H9 (cell line): ENCODE measurements at regions not wholly inside any gene's neighbourhood (a gene's known extent, or its start where the extent isn't known, plus 50 kb on each side); places are given as distances from the start of the nearest gene placed in this dataset.

Source experiments
- DNase-seq: peaks from one replicate; pipeline ENCODE4 v3.0.0-alpha.2; 2017
- H2AFZ ChIP-seq: one replicate; pipeline ENCODE4 v1.6.1; 2013; ENCODE audit warnings: mild to moderate bottlenecking, low read length, control low read depth, moderate library complexity
- H2AK5ac ChIP-seq: 2 replicates; pipeline ENCODE4 v1.6.1; 2013; ENCODE audit warnings: low read length, control low read depth, mixed read lengths; ENCODE audit not compliant: insufficient read length
- H2BK120ac ChIP-seq: one replicate; pipeline ENCODE4 v1.6.1; 2013; ENCODE audit warnings: low read depth, mild to moderate bottlenecking, low read length, control low read depth, inconsistent platforms; ENCODE audit not compliant: poor library complexity, severe bottlenecking
- H2BK12ac ChIP-seq: 2 replicates; pipeline ENCODE4 v1.6.1; 2013; ENCODE audit warnings: low read length, control low read depth, mixed read lengths, low read depth; ENCODE audit not compliant: insufficient read length
- H2BK15ac ChIP-seq: 2 replicates; pipeline ENCODE4 v1.6.1; 2013; ENCODE audit warnings: low read depth, low read length, control low read depth
- H2BK20ac ChIP-seq: one replicate; pipeline ENCODE4 v1.6.1; 2013; ENCODE audit warnings: low read depth, mild to moderate bottlenecking, low read length, control low read depth, inconsistent platforms; ENCODE audit not compliant: poor library complexity, severe bottlenecking
- H2BK5ac ChIP-seq: 2 replicates; pipeline ENCODE4 v1.6.1; 2013; ENCODE audit warnings: low read length, control low read depth, mixed read lengths; ENCODE audit not compliant: insufficient read length
- H3K14ac ChIP-seq: 2 replicates; pipeline ENCODE4 v1.6.1; 2013; ENCODE audit warnings: low read length, control low read depth; ENCODE audit not compliant: insufficient read depth
- H3K18ac ChIP-seq: 2 replicates; pipeline ENCODE4 v1.6.1; 2013; ENCODE audit warnings: low read depth, mild to moderate bottlenecking, mixed read lengths, low read length, control low read depth; ENCODE audit not compliant: insufficient read length
- H3K23ac ChIP-seq: 2 replicates; pipeline ENCODE4 v1.6.1; 2013; ENCODE audit warnings: low read length, control low read depth, mixed read lengths, low read depth; ENCODE audit not compliant: insufficient read length
- H3K23me2 ChIP-seq: 2 replicates; pipeline ENCODE4 v1.6.1; 2013; ENCODE audit warnings: low read depth, mild to moderate bottlenecking, mixed read lengths, low read length, control low read depth; ENCODE audit not compliant: insufficient read length, poor library complexity, severe bottlenecking
- H3K27ac ChIP-seq: 2 replicates; pipeline ENCODE4 v1.5.1; 2013; ENCODE audit warnings: low read length, control low read depth, mixed read lengths, low read depth; ENCODE audit not compliant: insufficient read length
- H3K27me3 ChIP-seq: 2 replicates; pipeline ENCODE4 v1.6.1; 2013; ENCODE audit warnings: low read length, control low read depth, inconsistent platforms; ENCODE audit not compliant: insufficient read depth
- H3K4ac ChIP-seq: 2 replicates; pipeline ENCODE4 v1.6.1; 2013; ENCODE audit warnings: low read depth, mild to moderate bottlenecking, control low read depth, inconsistent platforms, low read length, moderate library complexity
- H3K4me1 ChIP-seq: 2 replicates; pipeline ENCODE4 v1.6.1; 2013; ENCODE audit warnings: low read length, control low read depth, inconsistent platforms; ENCODE audit not compliant: insufficient read depth
- H3K4me2 ChIP-seq: 2 replicates; pipeline ENCODE4 v1.6.1; 2013; ENCODE audit warnings: low read length, control low read depth, mixed read lengths; ENCODE audit not compliant: insufficient read length, insufficient read depth
- H3K56ac ChIP-seq: 2 replicates; pipeline ENCODE4 v1.6.1; 2013; ENCODE audit warnings: low read depth, mild to moderate bottlenecking, mixed read lengths, low read length, control low read depth; ENCODE audit not compliant: insufficient read length
- H3K79me1 ChIP-seq: 2 replicates; pipeline ENCODE4 v1.6.1; 2013; ENCODE audit warnings: low read depth, mild to moderate bottlenecking, moderate library complexity, low read length, control low read depth, inconsistent platforms; ENCODE audit not compliant: insufficient read depth, poor library complexity, severe bottlenecking
- H3K79me2 ChIP-seq: 2 replicates; pipeline ENCODE4 v1.6.1; 2013; ENCODE audit warnings: low read length, control low read depth, inconsistent platforms; ENCODE audit not compliant: insufficient read depth
- H3K9ac ChIP-seq: 2 replicates; pipeline ENCODE4 v1.6.1; 2013; ENCODE audit warnings: low read length, control low read depth, mixed read lengths; ENCODE audit not compliant: insufficient read length; ENCODE audit errors: extremely low read depth
- H3K9me3 ChIP-seq: one replicate; pipeline ENCODE4 v1.6.1; 2013; ENCODE audit warnings: low read depth, low read length, inconsistent platforms; ENCODE audit not compliant: control insufficient read depth
- H3T11ph ChIP-seq: one replicate; pipeline ENCODE4 v1.6.1; 2013; ENCODE audit warnings: mild to moderate bottlenecking, low read length, control low read depth, inconsistent platforms
- H4K20me1 ChIP-seq: one replicate; pipeline ENCODE4 v1.6.1; 2013; ENCODE audit not compliant: control insufficient read depth, insufficient read length, insufficient read depth
- H4K5ac ChIP-seq: 2 replicates; pipeline ENCODE4 v1.6.1; 2013; ENCODE audit warnings: low read depth, mild to moderate bottlenecking, mixed read lengths, low read length, control low read depth; ENCODE audit not compliant: insufficient read length
- H4K8ac ChIP-seq: replicated peaks from 2 replicates; pipeline ENCODE4 v1.6.1; 2013; ENCODE audit warnings: low read length, control low read depth, mixed read lengths, low read depth; ENCODE audit not compliant: insufficient read length
- H4K91ac ChIP-seq: 2 replicates; pipeline ENCODE4 v1.6.1; 2013; ENCODE audit warnings: low read depth, mild to moderate bottlenecking, moderate library complexity, mixed read lengths, low read length, control low read depth; ENCODE audit not compliant: insufficient read length
- H3K27ac Mint-ChIP-seq, 3 experiments: 2 replicates in 2 of 3; 3 replicates in 1 of 3; pipeline ENCODE4 v1.8.0; 2020 to 2021; ENCODE audit warnings: mixed read lengths in 3 of 3, mild to moderate bottlenecking in 1 of 3, moderate library complexity in 1 of 3
- H3K27me3 Mint-ChIP-seq: 2 replicates; pipeline ENCODE4 v1.8.0; 2021; ENCODE audit warnings: low read depth, mild to moderate bottlenecking, moderate library complexity, mixed read lengths
- H3K36me3 Mint-ChIP-seq, 3 experiments: 2 replicates in 2 of 3; 3 replicates in 1 of 3; pipeline ENCODE4 v1.8.0; 2020 to 2021; ENCODE audit warnings: low read depth in 3 of 3, mixed read lengths in 3 of 3; ENCODE audit not compliant: insufficient read depth in 1 of 3
- H3K4me1 Mint-ChIP-seq, 2 experiments: 2 replicates each; pipeline ENCODE4 v1.8.0; 2020; ENCODE audit warnings: mixed read lengths in 2 of 2
- H3K4me3 Mint-ChIP-seq, 2 experiments: 2 replicates in 1 of 2; 3 replicates in 1 of 2; pipeline ENCODE4 v1.8.0; 2020 to 2021; ENCODE audit warnings: mild to moderate bottlenecking in 2 of 2, mixed read lengths in 2 of 2, moderate library complexity in 1 of 2
- H3K9me3 Mint-ChIP-seq, 2 experiments: 2 replicates in 1 of 2; 3 replicates in 1 of 2; pipeline ENCODE4 v1.8.0; 2020; ENCODE audit warnings: mild to moderate bottlenecking in 2 of 2, mixed read lengths in 2 of 2, moderate library complexity in 1 of 2
- WGBS: extraction: QIAGEN DNeasy Blood & Tissue Kit; methylation state at CpG from one replicate; pipeline ENCODE4 v1.1.7; 2013; ENCODE audit warnings: missing lambda C conversion rate, low lambda C conversion rate, mixed read lengths; ENCODE audit not compliant: insufficient read length; ENCODE audit errors: extremely low coverage; 5-methylcytosine and 5-hydroxymethylcytosine counted together
- TF ChIP-seq, protein P1 (sequence below): fragments of 200-600 bp; sonication (generic); conservative IDR thresholded peaks from 3 replicates; pipeline ENCODE4 v1.8.0; 2021; ENCODE audit warnings: antibody characterized with exemption, mild to moderate bottlenecking

DNA sequence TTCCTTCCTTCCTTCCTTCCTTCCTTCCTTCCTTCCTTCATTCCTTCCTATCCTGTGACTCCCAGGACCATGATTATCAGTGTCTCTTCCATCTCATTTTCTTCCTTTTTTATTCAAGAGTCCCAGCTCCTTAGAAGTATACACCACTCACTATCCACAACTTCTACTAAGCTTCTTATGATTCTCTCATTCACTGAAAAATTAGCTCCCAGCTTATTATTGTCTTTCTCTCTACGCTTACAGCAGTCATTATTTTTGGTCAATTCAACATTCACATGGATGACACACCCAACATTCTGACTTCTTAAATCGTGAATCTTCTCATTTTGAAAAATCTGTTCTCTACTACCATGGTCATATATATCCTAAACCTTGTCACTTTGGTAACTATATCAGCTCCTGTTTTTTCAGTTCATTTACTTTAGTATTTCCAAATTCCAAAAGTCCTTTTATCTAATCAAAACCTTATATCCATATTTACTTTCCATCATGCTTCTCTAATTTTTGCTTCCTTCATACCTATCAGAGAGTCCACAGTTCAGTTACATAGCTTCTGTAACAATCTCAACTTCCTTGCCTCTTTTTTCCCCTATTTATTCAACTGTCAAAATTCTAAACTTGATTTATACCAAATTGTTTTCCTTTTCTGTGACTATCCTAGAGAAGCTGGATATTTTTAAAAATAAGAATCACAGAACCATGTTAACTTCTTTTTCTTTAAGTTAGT is 677.5 kb downstream of the RAPGEF2 start:
- no peak overlapping the region for H2BK12ac ChIP-seq
- no peaks in the 10 kb centered on the region for H4K20me1 ChIP-seq
- H4K91ac ChIP-seq: no peak overlapping the region
- no peak overlapping the region for H2AFZ ChIP-seq
- no peak overlapping the region for H3T11ph ChIP-seq
- H2AK5ac ChIP-seq: no peak overlapping the region
- Mint-ChIP-seq H3K9me3 (no peaks in the 10 kb centered on the region), H3K36me3 (no peaks in the 10 kb centered on the region), H3K4me1 (no peaks in the 10 kb centered on the region), H3K4me3 (no peak overlapping the region), H3K27ac (no peak overlapping the region), H3K27me3 (no peaks in the 10 kb centered on the region)
- no CpG with 5 or more reads among the region's 2 CpGs for WGBS
- no peak overlapping the region for H3K18ac ChIP-seq
- no peak overlapping the region for H3K27ac ChIP-seq
- no peak overlapping the region for H3K4me2 ChIP-seq
- H3K9me3 ChIP-seq: no peaks in the 10 kb centered on the region
- H2BK120ac ChIP-seq: no peak overlapping the region
- H2BK5ac ChIP-seq: no peak overlapping the region
- TF ChIP-seq, protein P1, sequence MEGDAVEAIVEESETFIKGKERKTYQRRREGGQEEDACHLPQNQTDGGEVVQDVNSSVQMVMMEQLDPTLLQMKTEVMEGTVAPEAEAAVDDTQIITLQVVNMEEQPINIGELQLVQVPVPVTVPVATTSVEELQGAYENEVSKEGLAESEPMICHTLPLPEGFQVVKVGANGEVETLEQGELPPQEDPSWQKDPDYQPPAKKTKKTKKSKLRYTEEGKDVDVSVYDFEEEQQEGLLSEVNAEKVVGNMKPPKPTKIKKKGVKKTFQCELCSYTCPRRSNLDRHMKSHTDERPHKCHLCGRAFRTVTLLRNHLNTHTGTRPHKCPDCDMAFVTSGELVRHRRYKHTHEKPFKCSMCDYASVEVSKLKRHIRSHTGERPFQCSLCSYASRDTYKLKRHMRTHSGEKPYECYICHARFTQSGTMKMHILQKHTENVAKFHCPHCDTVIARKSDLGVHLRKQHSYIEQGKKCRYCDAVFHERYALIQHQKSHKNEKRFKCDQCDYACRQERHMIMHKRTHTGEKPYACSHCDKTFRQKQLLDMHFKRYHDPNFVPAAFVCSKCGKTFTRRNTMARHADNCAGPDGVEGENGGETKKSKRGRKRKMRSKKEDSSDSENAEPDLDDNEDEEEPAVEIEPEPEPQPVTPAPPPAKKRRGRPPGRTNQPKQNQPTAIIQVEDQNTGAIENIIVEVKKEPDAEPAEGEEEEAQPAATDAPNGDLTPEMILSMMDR: no peak
- no peak overlapping the region for H2BK20ac ChIP-seq
- H4K8ac ChIP-seq: no peak overlapping the region
- DNase-seq: no peak
- H3K79me2 ChIP-seq: no peaks in the 10 kb centered on the region
- H3K27me3 ChIP-seq: no peaks in the 10 kb centered on the region
- H3K23me2 ChIP-seq: no peaks in the 10 kb centered on the region
- no peak overlapping the region for H3K4ac ChIP-seq
- no peak overlapping the region for H3K23ac ChIP-seq
- no peaks in the 10 kb centered on the region for H3K4me1 ChIP-seq
- no peak overlapping the region for H3K56ac ChIP-seq
- H4K5ac ChIP-seq: no peak overlapping the region
- H2BK15ac ChIP-seq: no peak overlapping the region
- H3K79me1 ChIP-seq: no peaks in the 10 kb centered on the region
- no peak overlapping the region for H3K9ac ChIP-seq
- H3K14ac ChIP-seq: no peak overlapping the region
